Calu3 (cell line): ENCODE measurements at regions not wholly inside any gene's neighbourhood (a gene's known extent, or its start where the extent isn't known, plus 50 kb on each side); places are given as distances from the start of the nearest gene placed in this dataset.

Experiments
- BruUV-seq: library from RNA; stranded (reverse); fragments of 400-500 nt; replicated peaks from 2 replicates; lab custom pipeline; 2021; lab: Mats Ljungman, UMichigan
- CTCF ChIA-PET: fragments of 300-600 bp; sonication (Branson Sonifier 250); formaldehyde crosslinking; loops from one replicate; lab custom pipeline; 2022; ENCODE audit warnings: antibody characterized with exemption; lab: Charles Lee
- DNase-seq: peaks from one replicate; pipeline ENCODE4 v3.0.0; 2022
- H3K27ac Mint-ChIP-seq: one replicate; pipeline ENCODE4 v1.8.0; 2022; ENCODE audit warnings: mixed read lengths; ENCODE audit not compliant: unreplicated experiment
- H3K27me3 Mint-ChIP-seq: one replicate; pipeline ENCODE4 v1.8.0; 2022; ENCODE audit warnings: mixed read lengths; ENCODE audit not compliant: unreplicated experiment
- H3K36me3 Mint-ChIP-seq: one replicate; pipeline ENCODE4 v1.8.0; 2022; ENCODE audit warnings: mild to moderate bottlenecking, moderate library complexity, mixed read lengths; ENCODE audit not compliant: insufficient read depth, unreplicated experiment
- H3K4me1 Mint-ChIP-seq: one replicate; pipeline ENCODE4 v1.8.0; 2022; ENCODE audit warnings: mild to moderate bottlenecking, low read depth, mixed read lengths; ENCODE audit not compliant: unreplicated experiment
- H3K4me3 Mint-ChIP-seq: one replicate; pipeline ENCODE4 v1.8.0; 2022; ENCODE audit warnings: mild to moderate bottlenecking, low read depth, moderate library complexity, mixed read lengths; ENCODE audit not compliant: unreplicated experiment
- H3K9me3 Mint-ChIP-seq: one replicate; pipeline ENCODE4 v1.8.0; 2022; ENCODE audit warnings: low read depth, mixed read lengths; ENCODE audit not compliant: unreplicated experiment
- intact Hi-C: fragments of 100-400 bp; cut with micrococcal nuclease; formaldehyde crosslinking; loops from one replicate; pipeline ENCODE4 v1.10.0; 2022; ENCODE audit not compliant: unreplicated experiment
- TF ChIP-seq, protein P1 (sequence below): fragments of 200-600 bp; IDR thresholded peaks from one replicate; pipeline ENCODE4 v1.8.0; 2022; ENCODE audit warnings: antibody characterized with exemption; ENCODE audit not compliant: unreplicated experiment

DNA sequence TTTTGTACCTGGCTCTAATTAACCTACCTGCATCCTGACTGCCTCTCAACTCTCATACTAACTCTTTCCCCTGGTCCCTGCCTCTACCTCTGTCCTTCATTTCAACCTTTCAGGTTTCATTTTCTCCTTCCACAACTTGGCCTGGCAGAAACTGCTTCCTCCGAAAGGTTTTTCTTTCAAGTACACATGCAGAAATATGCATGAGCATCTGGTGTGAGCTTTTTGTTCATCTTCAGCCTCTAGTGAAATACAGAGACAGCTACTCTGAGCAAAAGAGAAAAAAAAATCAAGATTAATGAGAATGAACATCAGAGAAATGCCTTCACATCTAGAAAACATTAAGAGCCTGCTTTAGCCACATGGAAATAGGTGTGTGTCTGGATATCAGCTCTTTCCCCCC lies 297.9 kb upstream of the PCSK5 start:
- CTCF ChIA-PET: no interaction called here
- TF ChIP-seq, protein P1, sequence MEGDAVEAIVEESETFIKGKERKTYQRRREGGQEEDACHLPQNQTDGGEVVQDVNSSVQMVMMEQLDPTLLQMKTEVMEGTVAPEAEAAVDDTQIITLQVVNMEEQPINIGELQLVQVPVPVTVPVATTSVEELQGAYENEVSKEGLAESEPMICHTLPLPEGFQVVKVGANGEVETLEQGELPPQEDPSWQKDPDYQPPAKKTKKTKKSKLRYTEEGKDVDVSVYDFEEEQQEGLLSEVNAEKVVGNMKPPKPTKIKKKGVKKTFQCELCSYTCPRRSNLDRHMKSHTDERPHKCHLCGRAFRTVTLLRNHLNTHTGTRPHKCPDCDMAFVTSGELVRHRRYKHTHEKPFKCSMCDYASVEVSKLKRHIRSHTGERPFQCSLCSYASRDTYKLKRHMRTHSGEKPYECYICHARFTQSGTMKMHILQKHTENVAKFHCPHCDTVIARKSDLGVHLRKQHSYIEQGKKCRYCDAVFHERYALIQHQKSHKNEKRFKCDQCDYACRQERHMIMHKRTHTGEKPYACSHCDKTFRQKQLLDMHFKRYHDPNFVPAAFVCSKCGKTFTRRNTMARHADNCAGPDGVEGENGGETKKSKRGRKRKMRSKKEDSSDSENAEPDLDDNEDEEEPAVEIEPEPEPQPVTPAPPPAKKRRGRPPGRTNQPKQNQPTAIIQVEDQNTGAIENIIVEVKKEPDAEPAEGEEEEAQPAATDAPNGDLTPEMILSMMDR: no peak
- H3K4me1 Mint-ChIP-seq: no peaks in the 10 kb centered on the region
- no peak overlapping the region for H3K4me3 Mint-ChIP-seq
- no TSS peak for BruUV-seq
- no peaks in the 10 kb centered on the region for H3K9me3 Mint-ChIP-seq
- no peak overlapping the region for H3K27ac Mint-ChIP-seq
- DNase-seq: no peak
- intact Hi-C loops: no loop called here
- peaks cover 53% of the 10 kb centered on the region for H3K27me3 Mint-ChIP-seq
- no peaks in the 10 kb centered on the region for H3K36me3 Mint-ChIP-seq

DNA sequence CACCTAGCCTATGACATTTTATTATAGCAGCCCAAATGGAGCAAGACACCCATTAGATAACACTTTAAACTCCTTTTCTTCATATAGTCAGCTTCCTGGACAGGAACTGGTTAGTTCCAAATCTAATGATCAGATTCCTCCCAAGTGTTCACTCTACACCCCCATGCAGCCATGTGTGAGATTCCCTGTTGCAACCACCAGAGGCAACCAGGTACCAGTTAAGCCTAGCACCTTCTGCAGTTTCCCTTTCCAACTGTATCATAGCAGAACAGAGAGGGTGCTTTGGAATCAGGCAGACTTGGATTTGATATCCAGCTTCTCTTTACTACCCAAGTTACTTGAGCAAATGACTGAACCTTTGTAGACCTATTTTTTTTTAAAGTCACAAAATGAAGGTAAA lies 296.6 kb upstream of the PCSK5 start:
- intact Hi-C loops: no loop called here
- CTCF ChIA-PET: no interaction called here
- Mint-ChIP-seq H3K27ac (no peak overlapping the region), H3K4me1 (no peaks in the 10 kb centered on the region), H3K4me3 (no peak overlapping the region), H3K36me3 (no peaks in the 10 kb centered on the region), H3K27me3 (peaks cover 47% of the 10 kb centered on the region), H3K9me3 (no peaks in the 10 kb centered on the region)
- BruUV-seq: no TSS peak
- TF ChIP-seq, protein P1: no peak
- no peak for DNase-seq

DNA sequence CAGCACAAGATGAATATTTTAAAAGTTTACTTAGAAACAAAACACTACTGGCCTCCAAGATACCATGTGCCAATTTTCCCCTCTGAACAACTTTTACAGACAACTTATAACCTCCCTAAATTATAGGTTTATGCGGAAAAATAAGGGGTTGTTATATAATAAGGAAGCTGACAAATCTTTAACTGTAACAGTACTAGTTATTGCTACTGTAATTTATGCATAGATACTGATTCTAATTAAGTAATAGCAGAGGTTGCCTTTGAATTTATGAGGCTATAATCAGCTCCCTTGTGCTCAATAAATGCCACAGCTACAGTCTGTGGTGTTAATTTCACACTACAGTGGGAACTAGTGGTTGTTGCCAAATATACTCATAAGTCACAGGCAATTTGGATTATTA lies 291.3 kb upstream of the PCSK5 start:
- H3K27me3 Mint-ChIP-seq: peaks cover 22% of the 10 kb centered on the region
- no peak overlapping the region for H3K4me3 Mint-ChIP-seq
- H3K9me3 Mint-ChIP-seq: no peaks in the 10 kb centered on the region
- CTCF ChIA-PET: no interaction called here
- no peaks in the 10 kb centered on the region for H3K36me3 Mint-ChIP-seq
- no peak overlapping the region for H3K27ac Mint-ChIP-seq
- intact Hi-C loops: no loop called here
- DNase-seq: no peak
- no TSS peak for BruUV-seq
- TF ChIP-seq, protein P1: no peak
- H3K4me1 Mint-ChIP-seq: no peaks in the 10 kb centered on the region

DNA sequence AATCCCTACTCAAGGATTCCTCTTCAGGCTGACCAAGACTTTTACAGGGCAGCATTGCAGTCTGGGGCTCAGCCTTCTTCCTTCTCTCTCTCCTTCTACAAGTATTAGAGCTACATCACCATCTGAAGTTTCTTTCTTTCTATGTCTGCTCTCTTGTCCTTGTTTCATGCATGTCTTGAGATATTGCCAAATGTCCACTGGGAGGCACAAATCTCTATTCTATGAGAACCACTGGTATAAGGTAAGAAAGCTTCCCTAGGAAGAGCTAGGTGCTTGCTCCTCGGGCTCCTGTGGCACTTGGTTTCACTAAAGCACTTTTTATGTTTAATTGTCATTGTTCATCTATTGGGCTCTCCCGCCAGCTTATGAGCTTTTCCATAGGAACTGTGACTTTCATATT lies 289.2 kb upstream of the PCSK5 start:
- no TSS peak for BruUV-seq
- H3K4me3 Mint-ChIP-seq: no peak overlapping the region
- TF ChIP-seq, protein P1: no peak
- CTCF ChIA-PET: interaction anchor here (0.7 to 1.6 kb wide), 3 partner anchors 247 to 265 kb away, joined by 3 to 24 read pairs (median 3); no protein-coding TSS in a partner anchor
- H3K27me3 Mint-ChIP-seq: peaks cover 44% of the 10 kb centered on the region
- DNase-seq: no peak
- no peaks in the 10 kb centered on the region for H3K36me3 Mint-ChIP-seq
- no peak overlapping the region for H3K27ac Mint-ChIP-seq
- intact Hi-C loops: loop anchor here (1.0 to 2.0 kb wide), 2 partner anchors 254 to 702 kb away; no protein-coding TSS in a partner anchor
- H3K4me1 Mint-ChIP-seq: no peaks in the 10 kb centered on the region
- no peaks in the 10 kb centered on the region for H3K9me3 Mint-ChIP-seq
